GM12865 (cell line): ENCODE measurements at regions not wholly inside any gene's neighbourhood (a gene's known extent, or its start where the extent isn't known, plus 50 kb on each side); places are given as distances from the start of the nearest gene placed in this dataset.
"Not testable (repeated sequence)": the region's sequence is repeated elsewhere in the genome, so short reads cannot be mapped to it uniquely, and the experiment has no call there.

ENCODE experiments used
- DNase-seq: peaks from one replicate; pipeline ENCODE4 v3.0.0; 2010; ENCODE audit warnings: low read depth
- H3K4me3 ChIP-seq: 2 replicates; pipeline ENCODE4 v1.5.1; 2011; ENCODE audit warnings: mild to moderate bottlenecking, low read depth, low read length, control low read depth
- CTCF ChIP-seq: IDR thresholded peaks from 2 replicates; pipeline ENCODE4 v1.5.1; 2011; ENCODE audit warnings: low read length, control low read depth, low read depth, inconsistent platforms; ENCODE audit not compliant: insufficient read depth; ENCODE audit errors: missing control alignments

- DNase-seq, result no peak
- no peak for TF ChIP-seq CTCF
- H3K4me3 ChIP-seq, result no peak overlapping the region
Observed at GRCh38 chrX:50967736-50968135, 57.2 kb downstream of the BMP15 start.

- DNase-seq, H3K4me3 ChIP-seq: not testable (repeated sequence)
Observed at GRCh38 chrX:50968871-50969635, 58.5 kb downstream of the BMP15 start.

GRCh38 chrX:50971395-50971794 lies 60.9 kb downstream of the BMP15 start:
- TF ChIP-seq CTCF, result no peak
- DNase-seq, result no peak

GRCh38 chrX:50973199-50973598 lies 62.7 kb downstream of the BMP15 start:
- TF ChIP-seq CTCF, result no peak
- H3K4me3 ChIP-seq, result no peak overlapping the region
- DNase-seq, result no peak

More at GRCh38 chrX:50971395-50971794, 60.9 kb downstream of the BMP15 start:
- no peak overlapping the region for H3K4me3 ChIP-seq

- TF ChIP-seq CTCF, result no peak
- DNase-seq, result no peak
- H3K4me3 ChIP-seq, result no peak overlapping the region
Observed at GRCh38 chrX:50978920-50979682, 68.6 kb downstream of the BMP15 start.

- H3K4me3 ChIP-seq, result no peak overlapping the region
- no peak for DNase-seq
- TF ChIP-seq CTCF, result no peak
Observed at GRCh38 chrX:50980251-50980650, 69.7 kb downstream of the BMP15 start.

- DNase-seq, result peak; percentile 8
Observed at GRCh38 chrX:50988649-50989048, 78.1 kb downstream of the BMP15 start.

More at GRCh38 chrX:50988649-50989048, 78.1 kb downstream of the BMP15 start:
- peak; percentile 34 for TF ChIP-seq CTCF
- H3K4me3 ChIP-seq, result no peak overlapping the region
